ENCODE measurements at regions not wholly inside any gene's neighbourhood (a gene's known extent, or its start where the extent isn't known, plus 50 kb on each side); places are given as distances from the start of the nearest gene placed in this dataset.

- TF ChIP-seq HBP1 (CRISPR knock-in tag; IDR thresholded peaks at IDR 0.05) (no peak), RBM17 (IDR thresholded peaks at IDR 0.05; ENCODE audit: borderline replicate concordance, low read depth, low read length) (no peak), PKNOX1 (IDR thresholded peaks at IDR 0.05) (no peak), KDM4B (IDR thresholded peaks at IDR 0.05; ENCODE audit: borderline replicate concordance in 2 of 2, low read depth in 1 of 2) (no peak), TCF7 (IDR thresholded peaks at IDR 0.05; ENCODE audit: borderline replicate concordance) (no peak)
Measured at GRCh38 chr15:36175186-36175740, 404.2 kb upstream of the CDIN1 start (continued).

GRCh38 chr15:36175741-36176291 is 403.6 kb upstream of the CDIN1 start:
- DNase-seq (ENCODE audit: extremely low read depth in 1 of 4, low spot score in 3 of 4) (no peak), ATAC-seq (no peak), FAIRE-seq (no peak)
- in situ Hi-C loops (cut with MboI), result no loop called here
- H2AFZ ChIP-seq (ENCODE audit: low read depth, low read length), result no peak overlapping the region
- H4K20me1 ChIP-seq (replicated peaks; ENCODE audit: control insufficient read depth, insufficient read depth, low read length), result no peaks in the 10 kb centered on the region
- ChIA-PET CTCF (ENCODE audit: low intra/inter-chr PET ratio) (no interaction called here), POLR2A (interaction anchor here (1.5 kb wide), 1 partner anchor 10 kb away, joined by 4 read pairs; no protein-coding TSS in a partner anchor)
- BruUV-seq (replicated peaks), result no TSS peak
- no peak overlapping the region for H3K27ac ChIP-seq (ENCODE audit: extremely low read depth, low read depth, low read length)
- WGBS (ENCODE audit: insufficient coverage, low coverage, missing lambda C conversion rate), result 0% methylated on average over 2 of the region's 2 CpGs
- no peaks in the 10 kb centered on the region for H3K9me1 ChIP-seq (ENCODE audit: control insufficient read depth, insufficient read depth, low read length)
- H3K4me3 ChIP-seq, result no peak overlapping the region
- no peaks in the 10 kb centered on the region for H3K79me2 ChIP-seq (ENCODE audit: control insufficient read depth, insufficient read depth, low read length)
- H3K27me3 ChIP-seq (ENCODE audit: control insufficient read depth in 2 of 2, insufficient read depth in 2 of 2, low read length in 2 of 2), result no peaks in the 10 kb centered on the region; a peak in 1 of 5 replicates
- H3K9ac ChIP-seq (ENCODE audit: insufficient read depth in 1 of 2, low read depth in 2 of 2, low read length in 2 of 2), result no peak overlapping the region
- H3K4me1 ChIP-seq (replicated peaks in 1 of 2; ENCODE audit: control insufficient read depth in 2 of 2, insufficient read depth in 2 of 2, low read length in 2 of 2), result no peaks in the 10 kb centered on the region
- intact Hi-C loops (cut with micrococcal nuclease), result no loop called here
- H3K36me3 ChIP-seq (ENCODE audit: control insufficient read depth, insufficient read depth, low read length), result no peaks in the 10 kb centered on the region
- H3K9me3 ChIP-seq (replicated peaks; ENCODE audit: control insufficient read depth, insufficient read depth, low read depth, low read length), result no peaks in the 10 kb centered on the region
- H3K4me2 ChIP-seq (ENCODE audit: insufficient read depth, low read length), result no peak overlapping the region
- TF ChIP-seq RNF2 (IDR thresholded peaks at IDR 0.05) (no peak), HDAC1 (IDR thresholded peaks at IDR 0.05) (no peak), MCM7 (IDR thresholded peaks at IDR 0.05) (no peak), BRD9 (IDR thresholded peaks at IDR 0.05; ENCODE audit: low read depth, partially characterized antibody) (no peak), ARID4B (CRISPR knock-in tag; IDR thresholded peaks at IDR 0.05) (no peak), CBX3 (IDR thresholded peaks at IDR 0.05; ENCODE audit: borderline replicate concordance in 1 of 2, low read length in 2 of 2) (no peak), CHD2 (IDR thresholded peaks at IDR 0.05; ENCODE audit: low read depth, low read length) (no peak), CXXC5 (CRISPR knock-in tag; IDR thresholded peaks at IDR 0.05) (no peak), E2F5 (CRISPR knock-in tag; IDR thresholded peaks at IDR 0.05) (no peak), GATAD2A (IDR thresholded peaks at IDR 0.05) (no peak)
